Esophagus muscularis mucosa (tissue), 4 donors: ENCODE measurements at regions not wholly inside any gene's neighbourhood (a gene's known extent, or its start where the extent isn't known, plus 50 kb on each side); places are given as distances from the start of the nearest gene placed in this dataset.
A peak's percentile ranks its signal among the peaks of the same experiment; 100 is the strongest.

Experiments used
- DNase-seq: peaks from one replicate; pipeline ENCODE4 v3.0.0-alpha.2; 2017; ENCODE audit errors: extremely low spot score
- H3K27ac ChIP-seq, 4 donors: fragments of 200-600 bp; sonication (generic); replicated peaks in 1 of 4; 1 replicate in 3 of 4; 2 replicates in 1 of 4; pipeline ENCODE4 v1.5.1; 2016 to 2019; ENCODE audit warnings: mild to moderate bottlenecking in 1 of 4
- H3K27me3 ChIP-seq, 4 donors: fragments of 200-600 bp; sonication (generic); one replicate each; pipeline versions ENCODE4 v1.5.1 to v1.6.0; 2016 to 2019
- H3K36me3 ChIP-seq, 4 donors: fragments of 200-600 bp; sonication (generic); one replicate each; pipeline ENCODE4 v1.5.1; 2016 to 2019
- H3K4me1 ChIP-seq, 4 donors: fragments of 200-600 bp; sonication (generic); one replicate each; pipeline ENCODE4 v1.5.1; 2016 to 2019
- H3K4me3 ChIP-seq, 4 donors: fragments of 200-600 bp; sonication (generic); 1 replicate in 2 of 4; 2 replicates in 2 of 4; pipeline ENCODE4 v1.5.1; 2016 to 2019; ENCODE audit warnings: mild to moderate bottlenecking in 4 of 4, moderate library complexity in 1 of 4
- H3K9me3 ChIP-seq, 4 donors: fragments of 200-600 bp; sonication (generic); 1 replicate in 3 of 4; 2 replicates in 1 of 4; pipeline ENCODE4 v1.5.1; 2016 to 2019
- CTCF ChIP-seq, 3 experiments: fragments of 200-600 bp in 2 of 3; fragments of 450-650 bp in 1 of 3; sonication (generic) in 2 of 3; IDR thresholded peaks; one replicate each; pipeline ENCODE4 v1.5.1; 2017 to 2019; ENCODE audit warnings: antibody characterized with exemption in 3 of 3, mild to moderate bottlenecking in 2 of 3, moderate library complexity in 1 of 3
- EP300 ChIP-seq: sonication (generic); formaldehyde crosslinking; IDR thresholded peaks from one replicate; pipeline ENCODE4 v1.6.1; 2017; ENCODE audit warnings: antibody characterized with exemption
- POLR2A ChIP-seq: fragments of 450-650 bp; IDR thresholded peaks from one replicate; pipeline ENCODE4 v1.6.1; 2017; ENCODE audit warnings: antibody characterized with exemption, moderate library complexity, mild to moderate bottlenecking, low read depth
- POLR2AphosphoS5 ChIP-seq, 2 donors: sonication (generic); formaldehyde crosslinking; IDR thresholded peaks; one replicate each; pipeline ENCODE4 v1.6.1; 2017; ENCODE audit warnings: antibody characterized with exemption in 2 of 2
- WGBS: methylation state at CpG from one replicate; pipeline ENCODE4 v1.1.5; 2018; 5-methylcytosine and 5-hydroxymethylcytosine counted together
- intact Hi-C: fragments of 100-400 bp; cut with DNase I; formaldehyde crosslinking; loops from one replicate; pipeline ENCODE4 v1.15.1; 2023

GRCh38 chr6:44733126-44733525 is 345.6 kb downstream of the CDC5L start:
- peaks cover 0 to 15% (median 5%) of the 10 kb centered on the region in 4 donors for H3K4me1 ChIP-seq
- no peak overlapping the region for H3K4me3 ChIP-seq
- TF ChIP-seq CTCF (IDR thresholded peaks at IDR 0.05) (no peak), EP300 (no peak), POLR2AphosphoS5 (IDR thresholded peaks at IDR 0.05) (no peak), POLR2A (no peak)
- H3K36me3 ChIP-seq = no peaks in the 10 kb centered on the region
- H3K27ac ChIP-seq = no peak overlapping the region
- peak; percentile 75 for DNase-seq
- no peaks in the 10 kb centered on the region for H3K9me3 ChIP-seq
- no peaks in the 10 kb centered on the region for H3K27me3 ChIP-seq
- 66% methylated on average over 4 of the region's 4 CpGs for WGBS
- intact Hi-C loops = no loop called here

GRCh38 chr6:44733868-44734267 is 346.4 kb downstream of the CDC5L start:
- H3K4me1 ChIP-seq = peaks cover 0 to 22% (median 13%) of the 10 kb centered on the region in 4 donors
- WGBS = 64% methylated on average over 4 of the region's 4 CpGs
- no peaks in the 10 kb centered on the region for H3K36me3 ChIP-seq
- DNase-seq = peak; percentile 91
- H3K27ac ChIP-seq = no peak overlapping the region
- H3K9me3 ChIP-seq = no peaks in the 10 kb centered on the region
- intact Hi-C loops = no loop called here
- peak in 1 of 2 donors; percentile 7 for TF ChIP-seq POLR2AphosphoS5 (IDR thresholded peaks at IDR 0.05)
- no peak for TF ChIP-seq EP300
- no peak for TF ChIP-seq CTCF (IDR thresholded peaks at IDR 0.05)
- TF ChIP-seq POLR2A = no peak
- H3K27me3 ChIP-seq = no peaks in the 10 kb centered on the region
- no peak overlapping the region for H3K4me3 ChIP-seq

- H3K4me3 ChIP-seq = no peak overlapping the region
- TF ChIP-seq POLR2AphosphoS5 (IDR thresholded peaks at IDR 0.05) = no peak
- TF ChIP-seq CTCF (IDR thresholded peaks at IDR 0.05) = no peak
- TF ChIP-seq EP300 = no peak
- TF ChIP-seq POLR2A = no peak
- intact Hi-C loops = no loop called here
- H3K36me3 ChIP-seq = no peaks in the 10 kb centered on the region
- no peaks in the 10 kb centered on the region for H3K27me3 ChIP-seq
- H3K27ac ChIP-seq = no peak overlapping the region
- 82% methylated on average over 5 of the region's 5 CpGs for WGBS
- peaks cover 0 to 22% (median 13%) of the 10 kb centered on the region in 4 donors for H3K4me1 ChIP-seq
- peak; percentile 77 for DNase-seq
- no peaks in the 10 kb centered on the region for H3K9me3 ChIP-seq
Observed at GRCh38 chr6:44734886-44735629, 347.6 kb downstream of the CDC5L start.

- DNase-seq = no peak
- Histone ChIP-seq H3K9me3 (no peaks in the 10 kb centered on the region), H3K36me3 (no peaks in the 10 kb centered on the region), H3K4me1 (peaks cover 0 to 19% (median 11%) of the 10 kb centered on the region in 4 donors), H3K4me3 (no peak overlapping the region), H3K27ac (no peak overlapping the region), H3K27me3 (no peaks in the 10 kb centered on the region)
- intact Hi-C loops = no loop called here
- 34% methylated on average over 3 of the region's 6 CpGs for WGBS
- TF ChIP-seq POLR2AphosphoS5 (IDR thresholded peaks at IDR 0.05) (no peak), POLR2A (no peak), EP300 (no peak), CTCF (IDR thresholded peaks at IDR 0.05) (no peak)
Observed at GRCh38 chr6:44735630-44735963, 348.1 kb downstream of the CDC5L start.

- Histone ChIP-seq H3K36me3 (no peaks in the 10 kb centered on the region), H3K27ac (no peak overlapping the region), H3K4me3 (no peak overlapping the region), H3K27me3 (no peaks in the 10 kb centered on the region), H3K4me1 (peaks cover 0 to 10% (median 9%) of the 10 kb centered on the region in 4 donors), H3K9me3 (no peaks in the 10 kb centered on the region)
- TF ChIP-seq POLR2AphosphoS5 (IDR thresholded peaks at IDR 0.05) = no peak
- TF ChIP-seq CTCF (IDR thresholded peaks at IDR 0.05) = no peak
- TF ChIP-seq POLR2A = no peak
- TF ChIP-seq EP300 = no peak
- intact Hi-C loops = no loop called here
- WGBS = 96% methylated on average over 9 of the region's 9 CpGs
- peak; percentile 84 for DNase-seq
Observed at GRCh38 chr6:44737341-44737740, 349.8 kb downstream of the CDC5L start.
